RWPE2 (cell line): ENCODE measurements at regions not wholly inside any gene's neighbourhood (a gene's known extent, or its start where the extent isn't known, plus 50 kb on each side); places are given as distances from the start of the nearest gene placed in this dataset.
A peak's percentile ranks its signal among the peaks of the same experiment; 100 is the strongest.

Source experiments
- ATAC-seq: fragments of 200-7000 bp; cut with Tn5 transposase; 3 replicates; pipeline ENCODE4 v1.9.1; 2021; ENCODE audit warnings: low read depth
- DNase-seq: peaks from one replicate; pipeline ENCODE4 v3.0.0-alpha.2; 2020; ENCODE audit warnings: low spot score
- H3K27ac ChIP-seq: fragments of 450-650 bp; 2 replicates; pipeline ENCODE4 v1.5.1; 2017; ENCODE audit warnings: mild to moderate bottlenecking; ENCODE audit not compliant: poor library complexity, severe bottlenecking
- H3K27me3 ChIP-seq: fragments of 250-450 bp; sonication (Bioruptor Pico); 2 replicates; pipeline ENCODE4 v1.5.1; 2021; ENCODE audit warnings: mild to moderate bottlenecking, moderate library complexity; ENCODE audit not compliant: insufficient read depth, poor library complexity, severe bottlenecking
- H3K36me3 ChIP-seq: fragments of 250-450 bp; sonication (Bioruptor Pico); 2 replicates; pipeline ENCODE4 v1.5.1; 2020; ENCODE audit warnings: low read depth, mild to moderate bottlenecking, moderate library complexity
- H3K4me1 ChIP-seq: fragments of 250-450 bp; sonication (Bioruptor Pico); 2 replicates; pipeline ENCODE4 v1.5.1; 2021; ENCODE audit warnings: mild to moderate bottlenecking, moderate library complexity; ENCODE audit not compliant: insufficient read depth, poor library complexity, severe bottlenecking
- H3K4me3 ChIP-seq: fragments of 250-450 bp; sonication (Bioruptor Pico); 2 replicates; pipeline ENCODE4 v1.5.1; 2021; ENCODE audit warnings: mild to moderate bottlenecking, moderate library complexity; ENCODE audit not compliant: severe bottlenecking
- H3K9me3 ChIP-seq: fragments of 250-450 bp; sonication (Bioruptor Pico); 2 replicates; pipeline ENCODE4 v1.5.1; 2021; ENCODE audit warnings: mild to moderate bottlenecking, moderate library complexity; ENCODE audit not compliant: severe bottlenecking
- TF ChIP-seq, protein P1 (sequence below): fragments of 450-650 bp; IDR thresholded peaks from one replicate; pipeline ENCODE4 v1.5.1; 2017; ENCODE audit warnings: mild to moderate bottlenecking, moderate library complexity; ENCODE audit not compliant: poor library complexity, severe bottlenecking

DNA sequence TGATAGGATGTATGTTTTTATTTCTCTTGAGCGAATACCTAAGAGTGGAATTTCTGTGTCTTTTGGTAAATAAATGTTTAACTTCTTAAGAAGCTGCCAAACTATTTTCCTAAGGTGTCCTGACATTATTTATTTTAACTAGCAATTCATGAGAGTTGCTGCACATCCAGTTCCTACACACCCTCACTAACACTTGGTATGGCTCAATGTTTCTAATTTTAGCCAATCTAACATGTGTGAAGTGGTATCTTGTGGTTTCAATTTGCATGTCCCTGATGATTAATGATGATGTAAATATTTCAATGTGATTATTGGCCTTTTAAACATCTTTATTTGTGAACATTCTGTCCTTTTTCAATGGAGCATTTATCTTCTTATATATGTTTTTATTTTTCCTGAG is 2095.5 kb upstream of the C9orf72 start:
- Histone ChIP-seq H3K36me3 (no peaks in the 10 kb centered on the region), H3K4me3 (no peak overlapping the region), H3K27me3 (no peaks in the 10 kb centered on the region), H3K27ac (no peak overlapping the region), H3K4me1 (no peaks in the 10 kb centered on the region), H3K9me3 (no peaks in the 10 kb centered on the region)
- ATAC-seq (no peak), DNase-seq (no peak)
- TF ChIP-seq, protein P1, sequence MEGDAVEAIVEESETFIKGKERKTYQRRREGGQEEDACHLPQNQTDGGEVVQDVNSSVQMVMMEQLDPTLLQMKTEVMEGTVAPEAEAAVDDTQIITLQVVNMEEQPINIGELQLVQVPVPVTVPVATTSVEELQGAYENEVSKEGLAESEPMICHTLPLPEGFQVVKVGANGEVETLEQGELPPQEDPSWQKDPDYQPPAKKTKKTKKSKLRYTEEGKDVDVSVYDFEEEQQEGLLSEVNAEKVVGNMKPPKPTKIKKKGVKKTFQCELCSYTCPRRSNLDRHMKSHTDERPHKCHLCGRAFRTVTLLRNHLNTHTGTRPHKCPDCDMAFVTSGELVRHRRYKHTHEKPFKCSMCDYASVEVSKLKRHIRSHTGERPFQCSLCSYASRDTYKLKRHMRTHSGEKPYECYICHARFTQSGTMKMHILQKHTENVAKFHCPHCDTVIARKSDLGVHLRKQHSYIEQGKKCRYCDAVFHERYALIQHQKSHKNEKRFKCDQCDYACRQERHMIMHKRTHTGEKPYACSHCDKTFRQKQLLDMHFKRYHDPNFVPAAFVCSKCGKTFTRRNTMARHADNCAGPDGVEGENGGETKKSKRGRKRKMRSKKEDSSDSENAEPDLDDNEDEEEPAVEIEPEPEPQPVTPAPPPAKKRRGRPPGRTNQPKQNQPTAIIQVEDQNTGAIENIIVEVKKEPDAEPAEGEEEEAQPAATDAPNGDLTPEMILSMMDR = no peak

DNA sequence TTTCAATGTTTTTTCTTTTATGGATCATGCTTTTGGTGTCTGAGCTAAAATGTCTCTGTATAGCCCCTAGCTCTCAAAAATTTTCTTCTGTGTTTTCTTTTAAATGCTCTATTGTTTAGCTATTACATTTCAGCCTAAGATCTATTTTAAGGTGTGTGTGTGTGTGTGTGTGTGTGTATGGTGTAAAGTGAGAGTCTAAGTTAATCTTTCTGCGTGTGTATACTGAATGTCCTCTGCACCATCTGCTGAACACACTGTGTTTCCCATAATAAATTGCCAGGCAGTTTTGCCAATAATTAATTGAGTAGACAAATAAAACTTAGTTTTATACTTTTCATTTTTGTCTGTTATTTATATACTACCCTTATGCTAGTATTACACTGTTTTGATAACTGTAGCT is 2096.3 kb upstream of the C9orf72 start:
- H3K4me3 ChIP-seq = no peak overlapping the region
- H3K36me3 ChIP-seq = no peaks in the 10 kb centered on the region
- no peak overlapping the region for H3K27ac ChIP-seq
- H3K4me1 ChIP-seq = no peaks in the 10 kb centered on the region
- DNase-seq (no peak), ATAC-seq (no peak)
- H3K27me3 ChIP-seq = no peaks in the 10 kb centered on the region
- TF ChIP-seq, protein P1 = no peak
- no peaks in the 10 kb centered on the region for H3K9me3 ChIP-seq

DNA sequence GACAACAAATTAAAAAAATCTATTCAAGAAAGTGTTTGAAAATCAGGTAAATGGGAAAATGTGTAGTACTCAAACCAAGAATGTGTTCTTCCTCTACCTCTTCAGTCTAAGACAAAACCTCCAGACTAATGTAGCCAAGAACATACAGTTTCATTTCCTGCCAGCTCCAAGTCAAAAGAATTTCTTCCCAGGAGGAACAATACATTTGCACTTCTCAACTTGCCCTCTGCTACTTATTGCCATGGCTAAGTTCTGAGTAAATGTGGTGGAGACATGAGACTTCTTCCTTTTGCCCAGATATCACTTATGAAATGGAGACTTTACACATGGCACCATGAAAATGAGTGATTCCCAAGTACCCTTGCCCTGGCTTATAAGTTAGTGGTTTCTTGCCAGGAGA is 2112.2 kb upstream of the C9orf72 start:
- no peak for DNase-seq
- H3K4me3 ChIP-seq = no peak overlapping the region
- TF ChIP-seq, protein P1 = no peak
- no peak overlapping the region for H3K27ac ChIP-seq
- H3K4me1 ChIP-seq = peaks cover 8% of the 10 kb centered on the region
- H3K9me3 ChIP-seq = no peaks in the 10 kb centered on the region
- no peaks in the 10 kb centered on the region for H3K27me3 ChIP-seq
- H3K36me3 ChIP-seq = no peaks in the 10 kb centered on the region
- ATAC-seq = peak; percentile 46; the same call in 1 of the 3 replicates

DNA sequence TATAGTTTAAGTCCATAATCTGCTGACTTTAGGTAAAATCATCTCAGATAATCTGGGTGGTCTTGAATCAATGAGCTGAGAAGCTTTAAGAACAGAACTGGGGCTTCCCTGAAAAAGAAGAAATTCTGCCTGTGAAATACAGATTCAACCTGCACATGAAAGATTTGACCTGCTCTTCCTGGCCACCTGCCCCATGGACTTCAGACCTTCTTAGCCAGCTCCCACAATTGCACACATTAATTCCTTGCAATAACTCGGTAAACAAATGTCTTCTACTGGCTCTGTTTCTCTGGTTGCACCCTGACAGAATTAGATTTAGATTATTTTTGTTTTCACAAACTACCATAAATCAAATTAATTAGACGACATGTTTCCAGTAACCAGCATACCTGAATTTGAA is 2117.9 kb upstream of the C9orf72 start:
- ATAC-seq (no peak), DNase-seq (no peak)
- no peaks in the 10 kb centered on the region for H3K27me3 ChIP-seq
- no peaks in the 10 kb centered on the region for H3K9me3 ChIP-seq
- no peaks in the 10 kb centered on the region for H3K4me1 ChIP-seq
- no peaks in the 10 kb centered on the region for H3K36me3 ChIP-seq
- H3K4me3 ChIP-seq = no peak overlapping the region
- H3K27ac ChIP-seq = no peak overlapping the region
- TF ChIP-seq, protein P1 = no peak

DNA sequence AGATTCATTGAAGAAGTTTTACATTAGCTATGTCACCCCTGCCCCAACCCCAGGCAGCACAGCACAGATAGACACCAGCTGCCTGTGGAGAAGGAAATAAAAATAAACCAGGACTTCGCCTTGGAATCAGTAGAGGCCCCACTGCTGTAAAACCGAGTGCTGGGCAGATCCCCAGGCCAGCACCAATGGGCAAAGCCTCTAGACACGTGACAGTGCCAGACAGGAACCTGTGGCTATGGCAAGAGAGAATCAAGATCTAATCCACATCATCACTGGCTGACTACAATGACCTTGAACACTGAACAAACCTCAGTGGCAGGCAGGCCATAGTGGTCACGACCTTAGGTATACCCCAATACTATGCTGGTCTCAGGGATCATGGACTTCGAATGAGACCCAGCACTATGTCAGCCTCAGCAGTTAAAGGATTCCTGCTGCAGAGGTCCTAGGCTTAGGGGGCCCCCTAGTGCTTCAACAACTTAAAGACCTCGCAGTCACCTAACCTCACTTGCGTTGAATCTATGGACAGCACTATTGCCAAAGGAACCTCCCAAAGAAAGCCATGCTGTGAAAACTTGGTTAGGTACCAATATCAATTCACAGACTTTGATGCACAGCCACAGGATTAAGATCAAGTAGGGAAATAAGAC is 2118.6 kb upstream of the C9orf72 start:
- no peak overlapping the region for H3K27ac ChIP-seq
- H3K36me3 ChIP-seq = no peaks in the 10 kb centered on the region
- peaks cover 5% of the 10 kb centered on the region for H3K4me1 ChIP-seq
- DNase-seq (no peak), ATAC-seq (no peak; the same call in 2 of the 3 replicates)
- H3K4me3 ChIP-seq = no peak overlapping the region
- H3K9me3 ChIP-seq = no peaks in the 10 kb centered on the region
- TF ChIP-seq, protein P1 = peak; percentile 35
- no peaks in the 10 kb centered on the region for H3K27me3 ChIP-seq
